ENCODE measurements at regions not wholly inside any gene's neighbourhood (a gene's known extent, or its start where the extent isn't known, plus 50 kb on each side); places are given as distances from the start of the nearest gene placed in this dataset.
A peak's percentile ranks its signal among the peaks of the same experiment; 100 is the strongest.

- Histone ChIP-seq H3K36me3 (ENCODE audit: control insufficient read depth in 2 of 2, extremely low read depth in 1 of 2, insufficient read depth in 2 of 2, low read length in 2 of 2) (no peaks in the 10 kb centered on the region), H2AFZ (ENCODE audit: low read depth, low read length) (peak overlapping the region; percentile 88), H3K9ac (replicated peaks; ENCODE audit: extremely low read depth, insufficient read depth, low read length) (no peak overlapping the region), H3K27ac (ENCODE audit: insufficient read depth, low read depth, low read length) (peak overlapping the region; percentile 40), H3K4me3 (replicated peaks in 1 of 3; ENCODE audit: insufficient read depth in 1 of 3, low read depth in 1 of 3, low read length in 3 of 3) (peak overlapping the region in 1 of 3 experiments; percentile 14), H3K27me3 (ENCODE audit: control insufficient read depth in 2 of 2, insufficient read depth in 2 of 2, low read length in 2 of 2) (no peaks in the 10 kb centered on the region), H3K9me1 (replicated peaks; ENCODE audit: control insufficient read depth, extremely low read depth, insufficient read depth, low read length) (no peaks in the 10 kb centered on the region), H3K4me2 (ENCODE audit: insufficient read depth, low read length) (peak overlapping the region; percentile 44), H3K4me1 (ENCODE audit: control insufficient read depth, extremely low read depth, insufficient read depth, low read length) (peaks cover 34% of the 10 kb centered on the region), H3K9me3 (replicated peaks; ENCODE audit: control insufficient read depth, insufficient read depth, low read length) (no peaks in the 10 kb centered on the region), H3K79me2 (ENCODE audit: control insufficient read depth, insufficient read depth, low read length) (no peaks in the 10 kb centered on the region), H4K20me1 (replicated peaks; ENCODE audit: control insufficient read depth, extremely low read depth, insufficient read depth, low read length) (no peaks in the 10 kb centered on the region)
- no TSS peak for BruUV-seq (replicated peaks)
- ChIA-PET CTCF (interaction anchor here (1.3 to 2.0 kb wide), 4 partner anchors 8 to 114 kb away, joined by 4 to 11 read pairs (median 6); no protein-coding TSS in a partner anchor), POLR2A (no interaction called here)
- FAIRE-seq (no peak), DNase-seq (ENCODE audit: low read depth, low spot score) (peak; percentile 26)
- dilution Hi-C loops (cut with MboI; ENCODE audit: extremely low pct_ligation_motif_present, low sequenced_read_pairs) (no loop called here), intact Hi-C loops (cut with micrococcal nuclease) (loop anchor here (2.0 kb wide), 1 partner anchor 24 kb away; no protein-coding TSS in a partner anchor)
- TF ChIP-seq CTCF (IDR thresholded peaks at IDR 0.05; ENCODE audit: extremely low read depth in 1 of 2, insufficient read depth in 1 of 2, low read depth in 1 of 2, low read length in 2 of 2) (no peak), MYC (IDR thresholded peaks at IDR 0.05; ENCODE audit: low read depth, low read length) (no peak), GATA2 (IDR thresholded peaks at IDR 0.05; ENCODE audit: insufficient read depth, insufficient read length, low read depth, low read length) (no peak), POLR2A (IDR thresholded peaks at IDR 0.05; ENCODE audit: low read depth, low read length) (no peak), POLR2AphosphoS5 (IDR thresholded peaks at IDR 0.05; ENCODE audit: insufficient read depth, low read depth, low read length) (no peak), JUN (IDR thresholded peaks at IDR 0.05; ENCODE audit: borderline replicate concordance, insufficient read depth, insufficient read length, low read depth) (no peak), MAX (IDR thresholded peaks at IDR 0.05; ENCODE audit: insufficient read depth, insufficient read length) (no peak), EZH2 (IDR thresholded peaks at IDR 0.05; ENCODE audit: borderline replicate concordance, low read depth, low read length, severe bottlenecking) (no peak), FOS (IDR thresholded peaks at IDR 0.05; ENCODE audit: borderline replicate concordance, insufficient read depth, low read length) (no peak)
These were observed 166.5 kb downstream of the RMI1 start for GRCh38 chr9:84146893-84147710.

Measured in endothelial cell of umbilical vein (primary cell).